Kidney (tissue), 13 donors: ENCODE measurements at regions not wholly inside any gene's neighbourhood (a gene's known extent, or its start where the extent isn't known, plus 50 kb on each side); places are given as distances from the start of the nearest gene placed in this dataset.

Source experiments
- DNase-seq, 5 donors: peaks; one replicate each; pipeline ENCODE4 v3.0.0-alpha.2; 2013 to 2020
- FAIRE-seq: peaks from 2 replicates; lab custom pipeline; 2012; peaks lifted over from hg19 to GRCh38; lab: Jason Lieb, UNC
- H3K27ac ChIP-seq, 2 donors: one replicate each; pipeline ENCODE4 v1.7.0; 2013; ENCODE audit warnings: low read depth in 2 of 2, low read length in 2 of 2, inconsistent platforms in 1 of 2
- H3K27me3 ChIP-seq: one replicate; pipeline ENCODE4 v1.7.1; 2013; ENCODE audit warnings: low read length, inconsistent platforms; ENCODE audit not compliant: control insufficient read depth, insufficient read depth
- H3K36me3 ChIP-seq, 3 donors: one replicate each; pipeline versions ENCODE4 v1.7.0 to v1.7.1; 2013; ENCODE audit warnings: low read length in 3 of 3, control low read depth in 1 of 3, inconsistent platforms in 1 of 3; ENCODE audit not compliant: insufficient read depth in 3 of 3, control insufficient read depth in 2 of 3
- H3K4me1 ChIP-seq, 3 donors: one replicate each; pipeline versions ENCODE4 v1.7.0 to v1.7.1; 2013; ENCODE audit warnings: low read length in 3 of 3, inconsistent platforms in 1 of 3, low read depth in 1 of 3; ENCODE audit not compliant: control insufficient read depth in 2 of 3, insufficient read depth in 2 of 3
- H3K4me3 ChIP-seq, 3 donors: one replicate each; pipeline versions ENCODE4 v1.7.0 to v1.8.1; 2013; ENCODE audit warnings: low read length in 3 of 3, control low read depth in 1 of 3, inconsistent platforms in 1 of 3
- H3K9ac ChIP-seq, 3 donors: one replicate each; pipeline versions ENCODE4 v1.7.0 to v1.7.1; 2013; ENCODE audit warnings: low read length in 3 of 3, control low read depth in 1 of 3, inconsistent platforms in 1 of 3
- H3K9me3 ChIP-seq, 3 donors: one replicate each; pipeline versions ENCODE4 v1.7.0 to v1.7.1; 2013; ENCODE audit warnings: low read length in 3 of 3, control low read depth in 1 of 3, inconsistent platforms in 1 of 3; ENCODE audit not compliant: control insufficient read depth in 2 of 3, insufficient read depth in 1 of 3
- CTCF ChIP-seq: IDR thresholded peaks from 3 replicates; pipeline ENCODE4 v1.5.1; 2012; ENCODE audit warnings: mild to moderate bottlenecking, moderate library complexity, borderline replicate concordance; ENCODE audit not compliant: insufficient read depth; ENCODE audit errors: extremely low read depth
- intact Hi-C: fragments of 100-400 bp; cut with DNase I; formaldehyde crosslinking; loops from one replicate; pipeline ENCODE4 v1.11.1; 2022
- donor health status: control.
- donor health status: control.
- donor health status: control.
- donor health status: control.
- donor health status: control.
- donor health status: DM: yes; HTN: yes; CAD: no.
- donor health status: Normal renal cell carcinoma (clear cell type).

GRCh38 chr11:69984457-69985261 lies 93.5 kb upstream of the ANO1 start:
- intact Hi-C loops, result no loop called here
- DNase-seq (peak in 4 of 5 donors; percentile 58 to 75 (median 63)), FAIRE-seq (no peak)
- H3K4me1 ChIP-seq, result peaks cover 0 to 4% (median 0%) of the 10 kb centered on the region in 3 donors
- peaks cover 5% of the 10 kb centered on the region for H3K27me3 ChIP-seq
- H3K27ac ChIP-seq, result no peak overlapping the region
- no peak for TF ChIP-seq CTCF
- H3K4me3 ChIP-seq, result no peak overlapping the region
- H3K9me3 ChIP-seq, result no peaks in the 10 kb centered on the region
- no peaks in the 10 kb centered on the region for H3K36me3 ChIP-seq
- H3K9ac ChIP-seq, result no peak overlapping the region

DNA sequence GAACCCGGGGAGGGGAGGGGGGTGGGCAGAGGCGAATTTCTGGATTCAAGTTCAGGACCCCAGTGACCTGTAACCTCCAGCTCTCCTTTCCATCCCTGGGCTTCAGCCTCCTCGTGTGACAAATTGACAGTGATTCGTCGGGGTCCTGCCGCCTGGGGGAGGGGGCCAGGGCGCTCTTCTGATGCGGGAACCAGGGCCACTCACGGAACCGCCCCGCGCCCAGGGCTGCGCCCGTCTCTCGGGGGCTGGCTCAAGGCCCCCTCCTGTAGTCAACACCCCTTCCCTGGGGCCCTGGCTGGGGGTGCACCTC lies 92.8 kb upstream of the ANO1 start:
- Histone ChIP-seq H3K9me3 (no peaks in the 10 kb centered on the region), H3K9ac (no peak overlapping the region), H3K4me3 (no peak overlapping the region), H3K4me1 (peaks cover 0 to 4% (median 0%) of the 10 kb centered on the region in 3 donors), H3K27me3 (peaks cover 5% of the 10 kb centered on the region), H3K27ac (no peak overlapping the region), H3K36me3 (no peaks in the 10 kb centered on the region)
- FAIRE-seq (no peak), DNase-seq (no peak)
- intact Hi-C loops, result no loop called here
- TF ChIP-seq CTCF, result no peak

- Histone ChIP-seq H3K36me3 (no peaks in the 10 kb centered on the region), H3K4me1 (peaks cover 0 to 4% (median 0%) of the 10 kb centered on the region in 3 donors), H3K27me3 (peaks cover 5% of the 10 kb centered on the region), H3K4me3 (no peak overlapping the region), H3K9ac (no peak overlapping the region), H3K9me3 (no peaks in the 10 kb centered on the region), H3K27ac (peak overlapping the region in 1 of 2 donors; percentile 28)
- DNase-seq (peak in 2 of 5 donors; percentile 22 to 81), FAIRE-seq (no peak)
- intact Hi-C loops, result no loop called here
- no peak for TF ChIP-seq CTCF
Measured at GRCh38 chr11:69985641-69986439, 92.3 kb upstream of the ANO1 start.
